ENCODE measurements at regions not wholly inside any gene's neighbourhood (a gene's known extent, or its start where the extent isn't known, plus 50 kb on each side); places are given as distances from the start of the nearest gene placed in this dataset.

GRCh38 chr2:193124815-193125214 lies 930.1 kb upstream of the TMEFF2 start:
- TF ChIP-seq, protein P1, sequence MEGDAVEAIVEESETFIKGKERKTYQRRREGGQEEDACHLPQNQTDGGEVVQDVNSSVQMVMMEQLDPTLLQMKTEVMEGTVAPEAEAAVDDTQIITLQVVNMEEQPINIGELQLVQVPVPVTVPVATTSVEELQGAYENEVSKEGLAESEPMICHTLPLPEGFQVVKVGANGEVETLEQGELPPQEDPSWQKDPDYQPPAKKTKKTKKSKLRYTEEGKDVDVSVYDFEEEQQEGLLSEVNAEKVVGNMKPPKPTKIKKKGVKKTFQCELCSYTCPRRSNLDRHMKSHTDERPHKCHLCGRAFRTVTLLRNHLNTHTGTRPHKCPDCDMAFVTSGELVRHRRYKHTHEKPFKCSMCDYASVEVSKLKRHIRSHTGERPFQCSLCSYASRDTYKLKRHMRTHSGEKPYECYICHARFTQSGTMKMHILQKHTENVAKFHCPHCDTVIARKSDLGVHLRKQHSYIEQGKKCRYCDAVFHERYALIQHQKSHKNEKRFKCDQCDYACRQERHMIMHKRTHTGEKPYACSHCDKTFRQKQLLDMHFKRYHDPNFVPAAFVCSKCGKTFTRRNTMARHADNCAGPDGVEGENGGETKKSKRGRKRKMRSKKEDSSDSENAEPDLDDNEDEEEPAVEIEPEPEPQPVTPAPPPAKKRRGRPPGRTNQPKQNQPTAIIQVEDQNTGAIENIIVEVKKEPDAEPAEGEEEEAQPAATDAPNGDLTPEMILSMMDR (IDR thresholded peaks at IDR 0.05) = no peak
- TF ChIP-seq EP300 (IDR thresholded peaks at IDR 0.05) = no peak
- TF ChIP-seq POLR2A (IDR thresholded peaks at IDR 0.05) = no peak
- TF ChIP-seq POLR2AphosphoS5 (IDR thresholded peaks at IDR 0.05) = no peak

Measured in stomach (tissue), 4 donors.